ENCODE measurements at regions not wholly inside any gene's neighbourhood (a gene's known extent, or its start where the extent isn't known, plus 50 kb on each side); places are given as distances from the start of the nearest gene placed in this dataset.
"Not testable (repeated sequence)": the region's sequence is repeated elsewhere in the genome, so short reads cannot be mapped to it uniquely, and the experiment has no call there.

- DNase-seq (ENCODE audit: low read depth); H3K4me3 ChIP-seq (ENCODE audit: low read length): not testable (repeated sequence)
- TF ChIP-seq, protein P1, sequence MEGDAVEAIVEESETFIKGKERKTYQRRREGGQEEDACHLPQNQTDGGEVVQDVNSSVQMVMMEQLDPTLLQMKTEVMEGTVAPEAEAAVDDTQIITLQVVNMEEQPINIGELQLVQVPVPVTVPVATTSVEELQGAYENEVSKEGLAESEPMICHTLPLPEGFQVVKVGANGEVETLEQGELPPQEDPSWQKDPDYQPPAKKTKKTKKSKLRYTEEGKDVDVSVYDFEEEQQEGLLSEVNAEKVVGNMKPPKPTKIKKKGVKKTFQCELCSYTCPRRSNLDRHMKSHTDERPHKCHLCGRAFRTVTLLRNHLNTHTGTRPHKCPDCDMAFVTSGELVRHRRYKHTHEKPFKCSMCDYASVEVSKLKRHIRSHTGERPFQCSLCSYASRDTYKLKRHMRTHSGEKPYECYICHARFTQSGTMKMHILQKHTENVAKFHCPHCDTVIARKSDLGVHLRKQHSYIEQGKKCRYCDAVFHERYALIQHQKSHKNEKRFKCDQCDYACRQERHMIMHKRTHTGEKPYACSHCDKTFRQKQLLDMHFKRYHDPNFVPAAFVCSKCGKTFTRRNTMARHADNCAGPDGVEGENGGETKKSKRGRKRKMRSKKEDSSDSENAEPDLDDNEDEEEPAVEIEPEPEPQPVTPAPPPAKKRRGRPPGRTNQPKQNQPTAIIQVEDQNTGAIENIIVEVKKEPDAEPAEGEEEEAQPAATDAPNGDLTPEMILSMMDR (conservative IDR thresholded peaks at IDR 0.05; ENCODE audit: low read length) = peak; percentile 31
Observed at GRCh38 chr2:238618494-238619283, 192.0 kb downstream of the ASB1 start.

DNA sequence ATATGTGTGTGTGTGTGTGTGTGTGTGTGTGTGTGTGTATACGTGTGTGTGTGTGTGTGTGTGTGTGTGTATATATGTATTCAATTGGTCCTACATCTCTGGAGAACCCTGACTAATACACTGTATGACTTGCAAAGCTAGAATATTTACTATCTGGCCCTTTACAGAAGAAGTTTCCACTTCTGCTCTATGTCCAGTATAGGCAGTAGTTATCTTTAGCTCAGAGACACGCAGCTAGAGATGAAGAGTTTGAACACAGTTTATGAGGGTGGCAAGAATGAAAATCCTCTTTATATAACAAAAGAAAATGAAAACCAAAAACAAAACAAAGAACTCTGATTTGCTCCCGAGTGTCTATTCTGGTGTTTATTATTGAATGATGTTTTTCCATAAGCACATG, 201.2 kb downstream of the ASB1 start:
- no peak for DNase-seq (ENCODE audit: low read depth)
- H3K4me3 ChIP-seq (ENCODE audit: low read length) = no peak overlapping the region
- TF ChIP-seq, protein P1 (conservative IDR thresholded peaks at IDR 0.05; ENCODE audit: low read length) = no peak

- TF ChIP-seq, protein P1 (conservative IDR thresholded peaks at IDR 0.05; ENCODE audit: low read length) = no peak
- H3K4me3 ChIP-seq (ENCODE audit: low read length) = no peak overlapping the region
- DNase-seq (ENCODE audit: low read depth) = no peak
Observed at GRCh38 chr2:238629064-238629463, 202.3 kb downstream of the ASB1 start.

- TF ChIP-seq, protein P1 (conservative IDR thresholded peaks at IDR 0.05; ENCODE audit: low read length) = no peak
- DNase-seq (ENCODE audit: low read depth) = no peak
Observed at GRCh38 chr2:238631491-238632180, 204.9 kb downstream of the ASB1 start.

GRCh38 chr2:238632181-238633060, 205.7 kb downstream of the ASB1 start:
- no peak for DNase-seq (ENCODE audit: low read depth)
- TF ChIP-seq, protein P1 (conservative IDR thresholded peaks at IDR 0.05; ENCODE audit: low read length) = no peak
- H3K4me3 ChIP-seq (ENCODE audit: low read length) = no peak overlapping the region

More at GRCh38 chr2:238631491-238632180, 204.9 kb downstream of the ASB1 start:
- H3K4me3 ChIP-seq (ENCODE audit: low read length) = no peak overlapping the region

- DNase-seq (ENCODE audit: low read depth) = no peak
- no peak overlapping the region for H3K4me3 ChIP-seq (ENCODE audit: low read length)
- TF ChIP-seq, protein P1 (conservative IDR thresholded peaks at IDR 0.05; ENCODE audit: low read length) = no peak
Observed at GRCh38 chr2:238633426-238634328, 206.9 kb downstream of the ASB1 start.

All from AG10803 (cell line).